HUES48 (cell line): ENCODE measurements at regions not wholly inside any gene's neighbourhood (a gene's known extent, or its start where the extent isn't known, plus 50 kb on each side); places are given as distances from the start of the nearest gene placed in this dataset.
"Not testable (repeated sequence)": the region's sequence is repeated elsewhere in the genome, so short reads cannot be mapped to it uniquely, and the experiment has no call there.

Source experiments
- H3K27ac ChIP-seq: one replicate; pipeline ENCODE4 v1.7.0; 2013; ENCODE audit warnings: low read depth, low read length, inconsistent platforms
- H3K27me3 ChIP-seq: 2 replicates; pipeline ENCODE4 v1.6.1; 2013; ENCODE audit warnings: mild to moderate bottlenecking, low read length; ENCODE audit not compliant: control insufficient read depth, insufficient read depth
- H3K36me3 ChIP-seq: 2 replicates; pipeline ENCODE4 v1.6.1; 2013; ENCODE audit warnings: low read length; ENCODE audit not compliant: control insufficient read depth, insufficient read depth
- H3K4me1 ChIP-seq: 2 replicates; pipeline ENCODE4 v1.6.1; 2013; ENCODE audit warnings: mild to moderate bottlenecking, low read length; ENCODE audit not compliant: control insufficient read depth, insufficient read depth
- H3K4me3 ChIP-seq: 2 replicates; pipeline ENCODE4 v1.5.1; 2013; ENCODE audit warnings: mild to moderate bottlenecking, low read depth, low read length
- H3K9ac ChIP-seq: 2 replicates; pipeline ENCODE4 v1.6.1; 2013; ENCODE audit warnings: mild to moderate bottlenecking, low read depth, low read length, moderate library complexity
- H3K9me3 ChIP-seq: 2 replicates; pipeline ENCODE4 v1.6.1; 2013; ENCODE audit warnings: low read length; ENCODE audit not compliant: control insufficient read depth, insufficient read depth

- Histone ChIP-seq H3K27ac (no peak overlapping the region), H3K4me1 (no peaks in the 10 kb centered on the region), H3K9me3 (no peaks in the 10 kb centered on the region), H3K27me3 (no peaks in the 10 kb centered on the region), H3K36me3 (no peaks in the 10 kb centered on the region), H3K9ac (no peak overlapping the region), H3K4me3 (no peak overlapping the region)
Observed at GRCh38 chr7:91427051-91427450, 162.8 kb downstream of the FZD1 start.

DNA sequence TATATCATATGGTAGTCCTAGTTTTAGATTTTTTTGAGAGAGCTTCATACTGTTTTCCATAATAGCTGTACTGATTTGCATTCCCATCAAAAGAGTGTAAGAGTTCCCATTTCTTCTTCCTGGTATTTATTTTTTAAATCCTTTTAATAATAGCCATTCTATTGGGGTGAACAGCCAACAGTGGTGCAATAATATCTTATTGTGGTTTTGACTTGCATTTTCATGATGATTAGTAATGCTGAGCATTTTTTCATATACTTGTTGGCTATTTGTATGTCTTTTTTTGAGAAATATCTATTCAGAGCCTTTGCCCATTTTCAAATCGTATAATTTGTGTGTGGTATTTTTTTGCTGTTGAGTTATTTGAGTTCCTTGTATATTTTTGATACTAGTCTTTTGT lies 167.4 kb downstream of the FZD1 start:
- no peaks in the 10 kb centered on the region for H3K4me1 ChIP-seq
- no peak overlapping the region for H3K9ac ChIP-seq
- H3K27me3 ChIP-seq = no peaks in the 10 kb centered on the region
- no peak overlapping the region for H3K27ac ChIP-seq
- no peaks in the 10 kb centered on the region for H3K36me3 ChIP-seq
- H3K4me3 ChIP-seq = no peak overlapping the region
- no peaks in the 10 kb centered on the region for H3K9me3 ChIP-seq

DNA sequence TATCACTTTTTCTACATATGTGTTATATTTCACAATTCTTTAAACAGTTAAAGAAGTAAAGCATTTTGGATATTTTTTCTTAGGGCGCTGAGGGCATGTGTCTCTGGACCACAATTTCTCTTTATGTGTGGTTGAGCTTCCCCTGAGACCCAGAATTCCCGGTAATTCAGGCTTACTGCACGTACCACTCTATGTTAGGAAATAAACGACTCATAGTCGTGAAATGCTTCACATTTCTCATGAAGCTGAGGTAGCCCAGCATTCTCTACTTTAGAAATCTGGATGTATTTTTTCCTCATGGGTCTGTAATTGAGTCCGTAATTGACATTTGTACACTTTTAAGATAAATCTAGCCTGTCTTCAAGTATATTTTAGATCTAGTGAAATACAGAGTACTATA lies 170.6 kb downstream of the FZD1 start:
- H3K4me1 ChIP-seq = no peaks in the 10 kb centered on the region
- no peak overlapping the region for H3K4me3 ChIP-seq
- H3K36me3 ChIP-seq = no peaks in the 10 kb centered on the region
- no peak overlapping the region for H3K9ac ChIP-seq
- H3K27ac ChIP-seq = no peak overlapping the region
- no peaks in the 10 kb centered on the region for H3K9me3 ChIP-seq
- no peaks in the 10 kb centered on the region for H3K27me3 ChIP-seq

GRCh38 chr7:91435381-91436059 lies 171.3 kb downstream of the FZD1 start:
- H3K27ac ChIP-seq = no peak overlapping the region
- no peaks in the 10 kb centered on the region for H3K4me1 ChIP-seq
- H3K4me3 ChIP-seq = no peak overlapping the region
- no peaks in the 10 kb centered on the region for H3K27me3 ChIP-seq
- H3K9me3 ChIP-seq = peaks cover 1% of the 10 kb centered on the region; the same call in 1 of the 2 replicates
- no peaks in the 10 kb centered on the region for H3K36me3 ChIP-seq
- no peak overlapping the region for H3K9ac ChIP-seq

DNA sequence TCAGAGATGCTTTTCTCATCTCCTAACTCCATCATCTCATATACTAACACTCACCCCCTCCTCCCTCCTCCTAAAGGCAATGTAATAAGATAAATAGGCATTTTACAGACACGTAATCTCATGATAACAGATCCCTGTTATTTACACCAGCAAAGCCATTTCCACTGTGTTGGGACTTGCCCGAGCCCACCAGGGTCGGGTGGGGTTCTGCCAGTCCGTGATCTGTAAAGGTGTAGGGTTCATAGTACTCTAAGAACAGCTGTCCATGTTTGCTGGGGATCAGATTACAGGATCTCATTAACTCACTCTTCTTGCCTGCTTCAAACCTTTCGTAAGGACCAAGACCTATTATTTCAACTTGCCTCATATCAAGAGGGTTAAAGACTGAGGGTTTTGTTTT lies 172.4 kb downstream of the FZD1 start:
- Histone ChIP-seq H3K4me1 (no peaks in the 10 kb centered on the region), H3K36me3 (no peaks in the 10 kb centered on the region), H3K27me3 (no peaks in the 10 kb centered on the region), H3K27ac (no peak overlapping the region), H3K4me3 (no peak overlapping the region), H3K9ac (no peak overlapping the region), H3K9me3 (peaks cover 11% of the 10 kb centered on the region)

GRCh38 chr7:91440198-91440597 lies 176.0 kb downstream of the FZD1 start:
- peaks cover 14% of the 10 kb centered on the region for H3K9me3 ChIP-seq
- H3K9ac ChIP-seq, H3K36me3 ChIP-seq, H3K4me3 ChIP-seq, H3K4me1 ChIP-seq, H3K27me3 ChIP-seq, H3K27ac ChIP-seq: not testable (repeated sequence)

- Histone ChIP-seq H3K4me1 (no peaks in the 10 kb centered on the region), H3K27me3 (no peaks in the 10 kb centered on the region), H3K9me3 (peaks cover 20% of the 10 kb centered on the region), H3K9ac (no peak overlapping the region), H3K36me3 (no peaks in the 10 kb centered on the region), H3K27ac (no peak overlapping the region), H3K4me3 (no peak overlapping the region)
Observed at GRCh38 chr7:91443862-91444261, 179.6 kb downstream of the FZD1 start.

DNA sequence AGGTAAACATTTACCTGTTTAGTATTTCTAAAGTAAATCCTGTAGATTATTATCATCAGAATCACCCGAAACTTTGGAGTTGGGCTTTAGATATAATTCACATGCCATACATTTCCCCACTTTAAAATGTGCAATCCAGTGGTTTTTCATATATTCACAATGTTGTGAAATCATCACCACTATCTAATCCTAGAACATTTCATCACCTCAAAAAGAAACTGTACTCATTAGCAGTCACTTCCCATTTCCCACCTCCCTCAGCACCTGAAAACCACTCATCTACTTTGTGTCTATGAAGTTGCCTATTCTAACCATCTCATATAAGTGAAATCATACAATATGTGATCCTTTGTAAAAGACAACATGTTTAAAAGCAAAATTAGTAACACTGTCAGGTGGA lies 182.6 kb downstream of the FZD1 start:
- Histone ChIP-seq H3K4me3 (no peak overlapping the region), H3K27me3 (no peaks in the 10 kb centered on the region), H3K4me1 (no peaks in the 10 kb centered on the region), H3K9ac (no peak overlapping the region), H3K9me3 (peaks cover 7% of the 10 kb centered on the region; the same call in 1 of the 2 replicates), H3K36me3 (no peaks in the 10 kb centered on the region), H3K27ac (no peak overlapping the region)

- H3K36me3 ChIP-seq = no peaks in the 10 kb centered on the region
- H3K27me3 ChIP-seq = no peaks in the 10 kb centered on the region
- H3K4me1 ChIP-seq = no peaks in the 10 kb centered on the region
- H3K4me3 ChIP-seq = no peak overlapping the region
- no peak overlapping the region for H3K27ac ChIP-seq
- no peak overlapping the region for H3K9ac ChIP-seq
- 0 out of 2 replicates have a peak, but pooled peaks cover 2% of the 10 kb centered on the region for H3K9me3 ChIP-seq
Observed at GRCh38 chr7:91455411-91455810, 191.2 kb downstream of the FZD1 start.

DNA sequence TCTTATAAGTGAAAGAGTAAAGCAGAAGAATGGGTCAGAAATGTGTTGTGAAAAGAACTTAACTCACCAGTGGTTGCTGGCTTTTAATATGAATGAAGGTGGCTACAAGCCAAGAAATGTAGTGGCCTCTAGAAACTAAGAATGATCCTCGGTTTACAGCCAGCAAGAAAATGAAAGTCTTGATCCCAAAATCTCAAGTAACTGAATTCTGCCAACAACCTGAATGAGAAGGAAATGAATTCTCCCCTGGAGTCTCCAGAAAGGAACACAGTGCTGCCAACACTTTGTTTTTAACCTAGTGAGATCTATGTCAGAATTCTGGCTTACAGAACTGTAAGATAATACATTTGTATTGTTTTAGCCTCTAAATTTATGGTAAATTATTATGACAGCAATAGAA lies 193.0 kb downstream of the FZD1 start:
- H3K9me3 ChIP-seq = 0 out of 2 replicates have a peak, but pooled peaks cover 2% of the 10 kb centered on the region
- H3K9ac ChIP-seq = no peak overlapping the region
- H3K36me3 ChIP-seq = no peaks in the 10 kb centered on the region
- H3K4me1 ChIP-seq = no peaks in the 10 kb centered on the region
- H3K4me3 ChIP-seq = no peak overlapping the region
- H3K27ac ChIP-seq = no peak overlapping the region
- H3K27me3 ChIP-seq = no peaks in the 10 kb centered on the region

GRCh38 chr7:91459539-91459938 lies 195.3 kb downstream of the FZD1 start:
- no peak overlapping the region for H3K9ac ChIP-seq
- H3K4me3 ChIP-seq = no peak overlapping the region
- H3K4me1 ChIP-seq = no peaks in the 10 kb centered on the region
- H3K9me3 ChIP-seq = 0 out of 2 replicates have a peak, but pooled peaks cover 2% of the 10 kb centered on the region
- no peaks in the 10 kb centered on the region for H3K36me3 ChIP-seq
- H3K27ac ChIP-seq = no peak overlapping the region
- H3K27me3 ChIP-seq = no peaks in the 10 kb centered on the region
